ENCODE measurements at regions not wholly inside any gene's neighbourhood (a gene's known extent, or its start where the extent isn't known, plus 50 kb on each side); places are given as distances from the start of the nearest gene placed in this dataset.

- TF ChIP-seq CTCF (IDR thresholded peaks at IDR 0.05 in 4 of 5, conservative IDR thresholded peaks at IDR 0.05 in 1 of 5) (no peak), POLR2A (IDR thresholded peaks at IDR 0.05) (no peak)
Measured at GRCh38 chr6:140609321-140609720, 1234.9 kb upstream of the CITED2 start.
